LNCaP clone FGC (cell line): ENCODE measurements at regions not wholly inside any gene's neighbourhood (a gene's known extent, or its start where the extent isn't known, plus 50 kb on each side); places are given as distances from the start of the nearest gene placed in this dataset.
"Not testable (repeated sequence)": the region's sequence is repeated elsewhere in the genome, so short reads cannot be mapped to it uniquely, and the experiment has no call there.

Source experiments
- DNase-seq: peaks from one replicate; pipeline ENCODE4 v3.0.0-alpha.2; 2011; ENCODE audit warnings: low read depth
- H3K4me3 ChIP-seq: 2 replicates; pipeline ENCODE4 v1.5.1; 2011; ENCODE audit warnings: mild to moderate bottlenecking, low read depth, low read length, control low read depth
- CTCF ChIP-seq: IDR thresholded peaks from 2 replicates; pipeline ENCODE4 v1.5.1; 2012; ENCODE audit warnings: mild to moderate bottlenecking; ENCODE audit not compliant: control insufficient read depth, insufficient read depth; ENCODE audit errors: extremely low read depth

GRCh38 chr6:142645663-142646062, 299.3 kb downstream of the HIVEP2 start:
- TF ChIP-seq CTCF, result no peak
- no peak overlapping the region for H3K4me3 ChIP-seq
- no peak for DNase-seq

- DNase-seq, result no peak
- no peak overlapping the region for H3K4me3 ChIP-seq
- no peak for TF ChIP-seq CTCF
Observed at GRCh38 chr6:142647449-142648035, 297.4 kb downstream of the HIVEP2 start.

GRCh38 chr6:142648036-142648451, 296.9 kb downstream of the HIVEP2 start:
- TF ChIP-seq CTCF, result no peak
- no peak for DNase-seq
- H3K4me3 ChIP-seq, result no peak overlapping the region

- no peak for TF ChIP-seq CTCF
- no peak overlapping the region for H3K4me3 ChIP-seq
- no peak for DNase-seq
Observed at GRCh38 chr6:142648526-142648925, 296.4 kb downstream of the HIVEP2 start.

- H3K4me3 ChIP-seq, DNase-seq: not testable (repeated sequence)
Observed at GRCh38 chr6:142649438-142650234, 295.3 kb downstream of the HIVEP2 start.

GRCh38 chr6:142651384-142651783, 293.6 kb downstream of the HIVEP2 start:
- DNase-seq, result peak; percentile 21
- TF ChIP-seq CTCF, result no peak

GRCh38 chr6:142653710-142654420, 291.1 kb downstream of the HIVEP2 start:
- H3K4me3 ChIP-seq, result no peak overlapping the region
- DNase-seq, result no peak
- TF ChIP-seq CTCF, result no peak

More at GRCh38 chr6:142651384-142651783, 293.6 kb downstream of the HIVEP2 start:
- no peak overlapping the region for H3K4me3 ChIP-seq
